PC-9 (cell line): ENCODE measurements at regions not wholly inside any gene's neighbourhood (a gene's known extent, or its start where the extent isn't known, plus 50 kb on each side); places are given as distances from the start of the nearest gene placed in this dataset.

Experiments used
- BruUV-seq: library from RNA; stranded (reverse); fragments of 400-500 nt; replicated peaks from 2 replicates; lab custom pipeline; 2021; lab: Mats Ljungman, UMichigan
- CTCF ChIA-PET: fragments of 300-600 bp; sonication (Branson Sonifier 250); formaldehyde crosslinking; loops from one replicate; lab custom pipeline; 2022; ENCODE audit warnings: antibody characterized with exemption; lab: Charles Lee
- POLR2A ChIA-PET: fragments of 300-600 bp; sonication (Branson Sonifier 250); formaldehyde crosslinking; loops from one replicate; lab custom pipeline; 2022; ENCODE audit warnings: antibody characterized with exemption; ENCODE audit not compliant: unreplicated experiment; lab: Charles Lee
- DNase-seq, 2 experiments: peaks; one replicate each; pipeline versions ENCODE4 v3.0.0 to v3.0.0-alpha.2; 2015 to 2022; ENCODE audit warnings: mixed read lengths in 1 of 2
- H2AFZ ChIP-seq: fragments of 200-600 bp; sonication (generic); 2 replicates; pipeline ENCODE4 v1.8.1; 2017; ENCODE audit warnings: antibody characterized with exemption
- H3F3A ChIP-seq: fragments of 200-600 bp; sonication (generic); 2 replicates; pipeline ENCODE4 v1.8.1; 2017; ENCODE audit warnings: antibody characterized with exemption, mild to moderate bottlenecking, low read depth; ENCODE audit not compliant: insufficient read depth
- H3K27ac ChIP-seq: fragments of 200-600 bp; sonication (generic); 2 replicates; pipeline ENCODE4 v1.6.1; 2016; ENCODE audit warnings: mixed run types
- H3K27me3 ChIP-seq: fragments of 200-600 bp; sonication (generic); 2 replicates; pipeline ENCODE4 v1.6.1; 2016; ENCODE audit warnings: low read depth, mixed run types; ENCODE audit not compliant: insufficient read depth
- H3K36me3 ChIP-seq: fragments of 200-600 bp; sonication (generic); 2 replicates; pipeline ENCODE4 v1.6.1; 2016; ENCODE audit warnings: low read depth, mixed run types
- H3K4me1 ChIP-seq: fragments of 200-600 bp; sonication (generic); replicated peaks from 2 replicates; pipeline ENCODE4 v1.6.1; 2016; ENCODE audit warnings: mixed run types; ENCODE audit not compliant: insufficient read depth
- H3K4me2 ChIP-seq: fragments of 200-600 bp; sonication (generic); 2 replicates; pipeline ENCODE4 v1.6.1; 2017; ENCODE audit warnings: mixed run types
- H3K4me3 ChIP-seq: fragments of 200-600 bp; sonication (generic); 2 replicates; pipeline ENCODE4 v1.6.1; 2016; ENCODE audit warnings: mixed run types
- H3K79me2 ChIP-seq: fragments of 200-600 bp; sonication (generic); 2 replicates; pipeline ENCODE4 v1.6.1; 2017; ENCODE audit warnings: low read depth, mixed run types
- H3K9me2 ChIP-seq: fragments of 200-600 bp; sonication (generic); 2 replicates; pipeline ENCODE4 v1.8.1; 2017; ENCODE audit warnings: mild to moderate bottlenecking; ENCODE audit not compliant: insufficient read depth
- H3K9me3 ChIP-seq: fragments of 200-600 bp; sonication (generic); 2 replicates; pipeline ENCODE4 v1.8.1; 2016; ENCODE audit warnings: low read depth; ENCODE audit not compliant: insufficient read depth
- H4K20me1 ChIP-seq: fragments of 200-600 bp; sonication (generic); 2 replicates; pipeline ENCODE4 v1.8.1; 2017; ENCODE audit not compliant: insufficient read depth
- EZH2 ChIP-seq: fragments of 200-600 bp; sonication (generic); IDR thresholded peaks from 2 replicates; pipeline ENCODE4 v1.8.0; 2017; ENCODE audit warnings: antibody characterized with exemption, low read depth
- intact Hi-C: fragments of 100-400 bp; cut with micrococcal nuclease; formaldehyde crosslinking; loops from one replicate; pipeline ENCODE4 v1.10.0; 2022; ENCODE audit not compliant: unreplicated experiment
- TF ChIP-seq, protein P1 (sequence below): fragments of 200-600 bp; sonication (generic); conservative IDR thresholded peaks from 2 replicates; pipeline ENCODE4 v1.6.1; 2017; ENCODE audit warnings: mixed run types, antibody characterized with exemption, mild to moderate bottlenecking, moderate library complexity

GRCh38 chr14:101325319-101325718, 236.0 kb upstream of the DIO3 start:
- Histone ChIP-seq H3K4me2 (no peak overlapping the region), H3K4me1 (no peaks in the 10 kb centered on the region), H3K36me3 (peaks cover 40% of the 10 kb centered on the region), H3K4me3 (no peak overlapping the region), H3K79me2 (no peaks in the 10 kb centered on the region), H3K27ac (no peak overlapping the region), H3F3A (peaks cover 18% of the 10 kb centered on the region), H2AFZ (no peak overlapping the region), H3K9me2 (no peaks in the 10 kb centered on the region), H3K27me3 (no peaks in the 10 kb centered on the region), H4K20me1 (no peaks in the 10 kb centered on the region), H3K9me3 (peaks cover 46% of the 10 kb centered on the region)
- intact Hi-C loops, result no loop called here
- ChIA-PET POLR2A (no interaction called here), CTCF (no interaction called here)
- BruUV-seq, result no TSS peak
- TF ChIP-seq EZH2, result no peak
- TF ChIP-seq, protein P1, sequence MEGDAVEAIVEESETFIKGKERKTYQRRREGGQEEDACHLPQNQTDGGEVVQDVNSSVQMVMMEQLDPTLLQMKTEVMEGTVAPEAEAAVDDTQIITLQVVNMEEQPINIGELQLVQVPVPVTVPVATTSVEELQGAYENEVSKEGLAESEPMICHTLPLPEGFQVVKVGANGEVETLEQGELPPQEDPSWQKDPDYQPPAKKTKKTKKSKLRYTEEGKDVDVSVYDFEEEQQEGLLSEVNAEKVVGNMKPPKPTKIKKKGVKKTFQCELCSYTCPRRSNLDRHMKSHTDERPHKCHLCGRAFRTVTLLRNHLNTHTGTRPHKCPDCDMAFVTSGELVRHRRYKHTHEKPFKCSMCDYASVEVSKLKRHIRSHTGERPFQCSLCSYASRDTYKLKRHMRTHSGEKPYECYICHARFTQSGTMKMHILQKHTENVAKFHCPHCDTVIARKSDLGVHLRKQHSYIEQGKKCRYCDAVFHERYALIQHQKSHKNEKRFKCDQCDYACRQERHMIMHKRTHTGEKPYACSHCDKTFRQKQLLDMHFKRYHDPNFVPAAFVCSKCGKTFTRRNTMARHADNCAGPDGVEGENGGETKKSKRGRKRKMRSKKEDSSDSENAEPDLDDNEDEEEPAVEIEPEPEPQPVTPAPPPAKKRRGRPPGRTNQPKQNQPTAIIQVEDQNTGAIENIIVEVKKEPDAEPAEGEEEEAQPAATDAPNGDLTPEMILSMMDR, result no peak
- no peak for DNase-seq

DNA sequence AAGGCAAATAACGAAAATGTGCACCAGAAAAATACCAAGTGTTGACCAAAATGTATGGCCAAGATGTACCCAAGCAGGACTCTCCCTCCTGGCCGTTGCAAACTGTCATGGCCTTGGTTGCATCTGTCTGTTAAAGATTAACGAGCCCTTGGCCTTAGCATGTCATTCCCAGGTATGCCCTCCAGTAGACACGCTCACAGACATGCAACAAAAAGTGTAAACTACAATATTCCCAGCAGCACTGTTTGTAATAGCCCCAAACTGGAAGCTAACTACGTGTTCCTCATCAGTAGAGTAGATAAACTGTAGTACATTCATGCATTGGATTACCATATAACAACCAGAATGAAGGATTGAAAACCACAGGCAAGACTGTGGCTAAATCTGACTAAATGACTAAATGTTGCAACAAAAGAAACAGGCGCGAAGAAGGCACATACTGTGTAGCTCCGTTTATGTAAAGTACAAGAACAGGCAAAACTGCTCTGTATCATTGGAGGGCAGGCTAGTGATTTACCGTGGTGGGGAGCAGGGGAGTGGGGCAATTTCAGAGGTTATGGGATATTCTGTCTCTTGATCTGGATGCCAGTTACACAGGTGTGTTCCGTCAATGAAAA, 232.8 kb upstream of the DIO3 start:
- Histone ChIP-seq H2AFZ (no peak overlapping the region), H3K9me3 (peaks cover 26% of the 10 kb centered on the region), H3K27ac (no peak overlapping the region), H3K4me3 (no peak overlapping the region), H3K36me3 (peaks cover 23% of the 10 kb centered on the region), H3K79me2 (no peaks in the 10 kb centered on the region), H4K20me1 (no peaks in the 10 kb centered on the region), H3K4me1 (peaks cover 7% of the 10 kb centered on the region), H3K27me3 (no peaks in the 10 kb centered on the region), H3K4me2 (no peak overlapping the region), H3K9me2 (no peaks in the 10 kb centered on the region), H3F3A (peaks cover 16% of the 10 kb centered on the region)
- intact Hi-C loops, result no loop called here
- BruUV-seq, result no TSS peak
- ChIA-PET CTCF (no interaction called here), POLR2A (interaction anchor here (0.6 to 0.7 kb wide), 2 partner anchors 12 to 85 kb away, joined by 3 to 5 read pairs; no protein-coding TSS in a partner anchor)
- TF ChIP-seq EZH2, result no peak
- TF ChIP-seq, protein P1, result no peak
- DNase-seq, result no peak

- POLR2A ChIA-PET, result no interaction called here
Measured at GRCh38 chr14:101330416-101331140, 230.7 kb upstream of the DIO3 start.

More at GRCh38 chr14:101330416-101331140, 230.7 kb upstream of the DIO3 start:
- H2AFZ ChIP-seq, result no peak overlapping the region
- H3K4me3 ChIP-seq, result no peak overlapping the region
- CTCF ChIA-PET, result no interaction called here
- H3K4me1 ChIP-seq, result peaks cover 26% of the 10 kb centered on the region
- intact Hi-C loops, result loop anchor here (10.0 kb wide), 1 partner anchor 294 kb away; no protein-coding TSS in a partner anchor
- H3K9me2 ChIP-seq, result no peaks in the 10 kb centered on the region
- peaks cover 8% of the 10 kb centered on the region for H3K9me3 ChIP-seq
- TF ChIP-seq, protein P1, result no peak
- no peak for TF ChIP-seq EZH2
- peaks cover 6% of the 10 kb centered on the region for H3K36me3 ChIP-seq
- no peaks in the 10 kb centered on the region for H3K27me3 ChIP-seq
- H3K4me2 ChIP-seq, result no peak overlapping the region
- DNase-seq, result no peak
- no peaks in the 10 kb centered on the region for H3K79me2 ChIP-seq
- no TSS peak for BruUV-seq
- no peaks in the 10 kb centered on the region for H4K20me1 ChIP-seq
- peaks cover 13% of the 10 kb centered on the region; the same call in 1 of the 2 replicates for H3F3A ChIP-seq
- no peak overlapping the region for H3K27ac ChIP-seq
